ENCODE measurements at regions not wholly inside any gene's neighbourhood (a gene's known extent, or its start where the extent isn't known, plus 50 kb on each side); places are given as distances from the start of the nearest gene placed in this dataset.

DNA sequence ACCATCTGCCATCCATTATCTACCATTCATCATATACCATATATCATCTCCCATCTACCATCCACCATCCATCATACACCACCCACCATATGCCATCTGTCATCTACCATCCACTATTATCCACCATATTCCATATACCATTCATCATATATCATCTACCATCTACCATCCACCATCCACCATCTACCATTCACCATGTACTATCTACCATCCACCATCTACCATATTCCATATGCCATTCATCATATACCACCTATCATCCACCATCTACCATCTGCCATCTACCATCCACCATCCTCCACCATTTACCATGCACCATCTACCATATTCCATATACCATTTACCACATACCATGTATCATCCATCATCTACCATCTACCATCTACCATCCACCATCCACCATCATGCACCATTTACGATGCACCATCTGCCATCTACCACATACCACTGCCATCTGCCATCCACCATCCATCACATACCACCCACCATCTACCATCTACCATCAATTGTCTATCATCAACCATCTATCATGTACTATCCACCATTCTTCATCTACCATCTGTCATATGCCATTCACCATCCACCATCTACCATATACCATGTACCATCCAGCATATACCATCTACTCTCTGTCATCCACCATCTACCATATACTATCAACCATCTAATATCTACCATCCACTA is 50.6 kb upstream of the RAB4A start:
- TF ChIP-seq, protein P1, sequence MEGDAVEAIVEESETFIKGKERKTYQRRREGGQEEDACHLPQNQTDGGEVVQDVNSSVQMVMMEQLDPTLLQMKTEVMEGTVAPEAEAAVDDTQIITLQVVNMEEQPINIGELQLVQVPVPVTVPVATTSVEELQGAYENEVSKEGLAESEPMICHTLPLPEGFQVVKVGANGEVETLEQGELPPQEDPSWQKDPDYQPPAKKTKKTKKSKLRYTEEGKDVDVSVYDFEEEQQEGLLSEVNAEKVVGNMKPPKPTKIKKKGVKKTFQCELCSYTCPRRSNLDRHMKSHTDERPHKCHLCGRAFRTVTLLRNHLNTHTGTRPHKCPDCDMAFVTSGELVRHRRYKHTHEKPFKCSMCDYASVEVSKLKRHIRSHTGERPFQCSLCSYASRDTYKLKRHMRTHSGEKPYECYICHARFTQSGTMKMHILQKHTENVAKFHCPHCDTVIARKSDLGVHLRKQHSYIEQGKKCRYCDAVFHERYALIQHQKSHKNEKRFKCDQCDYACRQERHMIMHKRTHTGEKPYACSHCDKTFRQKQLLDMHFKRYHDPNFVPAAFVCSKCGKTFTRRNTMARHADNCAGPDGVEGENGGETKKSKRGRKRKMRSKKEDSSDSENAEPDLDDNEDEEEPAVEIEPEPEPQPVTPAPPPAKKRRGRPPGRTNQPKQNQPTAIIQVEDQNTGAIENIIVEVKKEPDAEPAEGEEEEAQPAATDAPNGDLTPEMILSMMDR (conservative IDR thresholded peaks at IDR 0.05; ENCODE audit: low read depth, low read length): no peak
- no peak overlapping the region for H3K4me3 ChIP-seq (ENCODE audit: low read depth, low read length)
- DNase-seq (ENCODE audit: low read depth): no peak

DNA sequence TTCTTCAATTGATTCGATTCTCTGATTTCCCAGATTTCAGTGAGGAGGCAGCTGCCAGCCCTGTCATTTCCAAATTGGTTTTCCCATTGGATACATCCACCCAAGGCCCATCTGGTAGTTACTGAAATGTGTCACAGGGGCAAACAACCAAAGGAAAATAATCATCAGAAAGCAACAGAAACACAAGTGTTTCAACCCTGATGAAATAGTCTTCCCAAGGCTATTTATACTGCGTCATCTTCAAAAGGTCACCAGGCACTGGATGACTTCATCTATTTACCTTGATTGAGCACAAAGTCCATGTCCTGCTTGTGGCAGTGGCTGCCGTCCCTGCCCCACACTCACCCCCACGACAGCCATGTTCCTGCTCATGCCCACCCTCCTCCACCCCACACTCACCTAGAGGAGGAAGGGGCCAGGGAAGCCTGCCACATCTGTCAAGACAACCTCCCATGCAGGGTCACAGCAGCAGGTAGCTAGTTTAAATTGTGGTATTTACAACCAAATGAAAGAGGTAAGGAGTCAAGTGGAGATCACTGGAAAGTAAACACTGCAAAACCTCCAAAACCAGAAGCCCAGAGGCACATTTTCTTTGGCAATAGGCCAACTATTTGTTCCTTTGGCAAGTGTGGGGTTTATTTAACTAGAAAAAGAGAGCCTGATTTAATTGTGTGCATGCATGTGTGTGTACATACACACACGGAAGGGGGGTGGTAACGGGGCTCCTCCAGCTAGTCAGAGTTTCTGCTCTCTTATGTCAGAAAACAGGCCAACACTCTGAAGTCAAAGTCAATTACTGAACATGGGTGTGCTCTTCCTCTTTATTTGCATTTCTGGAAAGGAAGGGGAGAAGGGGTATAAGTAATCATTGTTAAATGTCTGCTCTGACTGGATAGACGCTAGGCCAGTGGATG is 49.5 kb upstream of the RAB4A start:
- no peak overlapping the region for H3K4me3 ChIP-seq (ENCODE audit: low read depth, low read length)
- TF ChIP-seq, protein P1 (conservative IDR thresholded peaks at IDR 0.05; ENCODE audit: low read depth, low read length): no peak

More for the DNA sequence above, 49.5 kb upstream of the RAB4A start:
- peak; percentile 60 for DNase-seq (ENCODE audit: low read depth)
